Hippocampal formation (tissue), 2 donors: ENCODE measurements at regions not wholly inside any gene's neighbourhood (a gene's known extent, or its start where the extent isn't known, plus 50 kb on each side); places are given as distances from the start of the nearest gene placed in this dataset.
"Not testable (repeated sequence)": the region's sequence is repeated elsewhere in the genome, so short reads cannot be mapped to it uniquely, and the experiment has no call there.

ENCODE experiments used
- DNase-seq, 2 donors: peaks; one replicate each; lab custom pipeline; 2025; lab: John Stamatoyannopoulos, UW

DNA sequence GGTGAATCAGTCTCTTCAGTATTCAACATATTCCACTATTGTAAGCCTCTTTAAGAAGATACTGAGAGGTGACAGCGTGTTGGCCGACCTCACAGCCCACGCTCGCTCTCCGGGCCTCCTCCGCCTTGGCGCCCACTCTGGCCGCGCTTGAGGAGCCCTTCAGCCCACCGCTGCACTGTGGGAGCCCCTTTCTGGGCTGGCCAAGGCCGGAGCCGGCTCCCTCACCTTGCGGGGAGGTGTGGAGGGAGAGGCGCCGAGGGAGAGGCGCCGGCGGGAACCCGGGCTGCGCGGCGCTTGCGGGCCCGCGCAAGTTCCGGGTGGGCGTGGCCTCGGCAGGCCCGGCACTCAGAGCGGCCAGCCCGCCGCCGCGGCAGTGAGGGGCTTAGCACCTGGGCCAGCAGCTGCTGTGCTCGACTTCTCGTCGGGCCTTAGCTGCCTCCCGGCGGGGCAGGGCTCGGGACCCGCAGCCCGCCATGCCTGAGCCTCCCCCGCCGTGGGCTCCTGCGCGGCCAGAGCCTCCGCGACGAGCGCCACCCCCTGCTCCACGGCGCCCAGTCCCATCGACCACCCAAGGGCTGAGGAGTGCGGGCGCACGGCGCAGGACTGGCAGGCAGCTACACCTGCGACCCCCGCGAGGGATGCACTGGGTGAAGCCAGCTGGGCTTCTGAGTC is 306.4 kb downstream of the SEMA3D start:
- not testable (repeated sequence) for DNase-seq

GRCh38 chr7:84879570-84880325 is 307.1 kb downstream of the SEMA3D start:
- DNase-seq = no peak

GRCh38 chr7:84877943-84878570 is 308.8 kb downstream of the SEMA3D start:
- DNase-seq = no peak

DNA sequence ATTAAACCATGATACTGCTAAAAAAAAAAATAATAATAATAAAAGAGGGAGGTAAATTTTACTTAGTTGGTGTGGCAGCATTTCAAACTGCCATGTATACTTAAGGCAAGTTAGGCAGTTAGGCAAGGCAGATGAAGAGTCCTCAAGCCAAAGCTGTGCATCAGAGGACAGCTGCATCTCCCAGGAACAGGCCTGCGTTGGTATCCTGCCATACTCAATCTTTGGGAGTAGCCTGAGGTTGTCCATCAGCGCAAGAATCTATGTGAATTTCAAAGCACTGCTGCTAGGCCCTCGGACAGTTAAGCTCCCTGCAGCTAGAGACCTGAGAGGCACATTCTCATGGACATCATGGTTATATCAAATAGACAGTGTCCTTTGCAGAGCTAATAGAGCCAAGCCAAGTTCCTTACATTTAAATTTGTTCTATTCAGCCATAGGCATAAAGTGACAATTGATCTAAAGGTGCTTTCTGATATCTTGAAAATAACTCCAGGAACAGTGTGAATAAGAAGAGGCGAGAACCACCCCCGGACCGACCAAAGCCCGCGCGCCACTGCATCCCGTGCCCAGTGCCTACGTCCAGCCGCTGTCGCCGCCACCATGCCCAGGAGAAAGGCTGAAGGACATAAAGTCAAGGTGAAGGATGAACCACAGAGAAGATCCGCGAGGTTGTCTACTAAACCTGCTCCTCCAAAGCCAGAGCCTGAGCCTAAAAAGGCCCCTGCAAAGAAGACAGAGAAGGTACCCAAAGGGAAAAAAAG is 310.6 kb downstream of the SEMA3D start:
- no peak for DNase-seq

DNA sequence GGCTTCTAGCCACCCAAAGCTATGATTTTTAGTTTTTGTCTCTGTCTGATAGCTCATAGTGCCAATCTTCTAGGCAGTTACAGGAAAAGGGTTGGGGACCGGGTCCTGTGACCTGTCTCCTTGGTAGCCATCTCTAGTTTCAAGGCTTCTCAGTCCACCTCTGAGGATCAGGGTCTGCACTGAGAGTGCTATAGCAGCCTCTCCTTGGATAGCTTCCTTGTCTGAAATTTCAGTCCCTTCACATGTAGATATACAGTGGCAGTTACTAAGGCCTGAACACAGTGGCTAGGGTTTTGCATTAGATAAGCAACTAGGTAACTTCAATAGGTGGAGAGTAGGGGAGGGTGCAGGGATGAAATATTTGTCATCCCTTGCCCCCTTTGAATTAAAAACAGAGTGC is 321.3 kb downstream of the SEMA3D start:
- no peak for DNase-seq

- DNase-seq = no peak
These were observed 329.5 kb downstream of the SEMA3D start for GRCh38 chr7:84857336-84857735.

DNA sequence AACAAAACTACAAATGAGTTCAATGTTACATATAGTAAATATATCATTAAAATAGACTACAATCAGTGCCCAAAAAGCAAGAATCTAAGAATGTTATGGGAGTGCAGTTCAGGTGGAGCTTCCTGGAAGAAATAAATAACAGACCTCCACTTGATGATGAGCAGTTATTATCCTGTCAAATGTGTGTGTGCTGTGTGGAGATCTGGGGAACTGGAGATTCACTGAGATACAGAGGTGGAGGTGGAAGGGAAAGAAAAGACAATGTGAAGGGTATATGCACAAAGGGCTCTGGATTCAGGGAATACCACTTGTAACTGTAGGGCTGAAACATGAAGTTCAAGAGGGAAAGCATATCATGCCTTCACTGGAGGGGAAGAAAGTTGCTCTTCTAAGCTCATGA is 331.1 kb downstream of the SEMA3D start:
- DNase-seq = no peak

GRCh38 chr7:84848974-84849372 is 337.9 kb downstream of the SEMA3D start:
- not testable (repeated sequence) for DNase-seq

DNA sequence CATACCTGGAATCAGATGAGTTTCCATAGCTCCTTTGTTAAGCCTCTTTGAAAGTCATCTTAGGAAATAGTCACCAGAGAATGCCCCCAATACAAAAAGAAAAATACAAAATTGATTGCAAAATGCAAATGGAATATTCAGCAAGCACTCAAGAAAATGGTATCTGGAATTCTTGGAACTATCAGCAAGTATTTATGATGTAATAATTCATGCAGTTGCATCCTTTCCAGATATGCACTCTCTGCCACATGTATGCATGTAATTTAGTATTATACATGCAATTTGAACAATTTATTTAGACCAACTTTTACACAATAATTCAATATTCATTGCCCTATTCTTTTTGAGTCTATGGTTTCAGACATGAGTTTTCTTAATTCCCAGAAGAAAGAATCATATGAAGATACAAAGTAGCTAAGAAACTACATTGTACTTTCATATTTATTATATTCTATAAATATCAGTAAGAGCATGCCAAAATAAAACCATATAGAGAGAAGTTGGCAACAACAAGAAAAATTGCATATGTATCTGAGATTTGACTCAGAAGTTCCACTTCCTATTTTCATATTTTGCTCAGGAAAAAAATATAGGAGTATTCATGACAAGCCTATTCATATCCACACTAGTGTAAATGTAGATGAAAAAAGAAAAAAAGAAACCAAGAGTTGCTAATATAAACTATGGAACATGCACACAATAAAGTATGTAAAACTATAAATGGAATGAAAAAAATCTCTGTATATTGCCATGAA is 338.5 kb downstream of the SEMA3D start:
- DNase-seq = no peak

- no peak for DNase-seq
These were observed 339.1 kb downstream of the SEMA3D start for GRCh38 chr7:84847790-84848189.

DNA sequence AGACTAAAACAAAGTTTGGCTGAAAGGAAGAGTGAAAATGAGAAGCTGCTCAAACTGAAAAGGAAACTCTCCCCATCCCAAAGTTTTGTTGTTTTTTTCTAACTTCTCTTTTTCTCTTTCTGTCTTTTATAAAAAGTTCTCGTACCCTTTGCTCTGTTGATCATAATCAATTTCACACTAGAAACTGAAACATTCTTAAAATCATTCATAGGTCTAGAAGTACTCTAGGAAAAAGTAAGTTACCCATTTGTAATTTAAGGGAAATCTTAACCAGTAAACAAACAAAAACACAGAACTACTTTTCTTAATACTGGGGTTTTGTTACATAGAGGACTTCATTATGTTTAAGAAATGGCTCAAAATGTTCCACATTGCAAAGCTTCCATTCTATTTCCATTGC is 339.8 kb downstream of the SEMA3D start:
- DNase-seq = no peak

GRCh38 chr7:84845971-84846370 is 340.9 kb downstream of the SEMA3D start:
- no peak for DNase-seq

DNA sequence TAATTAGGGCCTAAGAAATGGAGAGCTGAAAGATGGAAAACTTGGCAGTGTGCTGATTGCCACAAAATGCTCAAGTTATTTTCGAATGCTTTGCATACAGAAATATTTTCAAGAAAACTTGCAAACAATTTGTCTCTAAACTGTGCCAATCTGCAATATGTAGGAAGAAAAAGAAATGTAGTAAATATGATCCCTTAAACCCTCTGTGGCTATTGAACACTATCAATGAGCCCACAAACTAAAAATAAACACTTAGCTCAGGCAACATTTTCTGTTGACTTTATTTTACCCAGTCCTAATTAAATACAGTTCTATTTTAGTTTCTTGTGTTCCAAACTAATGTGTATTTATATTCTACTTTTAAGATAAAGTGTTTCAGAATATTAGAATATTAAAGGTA is 342.1 kb downstream of the SEMA3D start:
- DNase-seq = no peak

- DNase-seq = no peak
These were observed 345.0 kb downstream of the SEMA3D start for GRCh38 chr7:84841809-84842208.

DNA sequence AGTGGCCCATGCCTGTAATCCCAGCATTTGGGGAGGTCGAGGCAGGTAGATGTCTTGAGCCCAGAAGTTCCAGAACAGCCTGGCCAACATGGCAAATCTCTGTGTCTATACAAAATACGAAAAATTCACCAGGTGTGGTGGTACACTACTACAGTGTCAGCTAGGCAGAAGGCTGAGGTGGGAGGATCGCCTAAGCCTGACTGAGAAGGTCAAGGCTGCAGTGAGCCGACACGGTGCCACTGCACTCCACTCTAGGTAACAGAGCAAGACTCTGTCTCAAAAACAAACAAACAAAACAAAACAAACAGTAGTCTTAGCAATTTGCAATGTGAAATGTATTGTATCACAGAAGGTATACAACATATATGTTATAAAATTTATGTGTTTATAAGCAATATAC is 348.0 kb downstream of the SEMA3D start:
- no peak for DNase-seq

DNA sequence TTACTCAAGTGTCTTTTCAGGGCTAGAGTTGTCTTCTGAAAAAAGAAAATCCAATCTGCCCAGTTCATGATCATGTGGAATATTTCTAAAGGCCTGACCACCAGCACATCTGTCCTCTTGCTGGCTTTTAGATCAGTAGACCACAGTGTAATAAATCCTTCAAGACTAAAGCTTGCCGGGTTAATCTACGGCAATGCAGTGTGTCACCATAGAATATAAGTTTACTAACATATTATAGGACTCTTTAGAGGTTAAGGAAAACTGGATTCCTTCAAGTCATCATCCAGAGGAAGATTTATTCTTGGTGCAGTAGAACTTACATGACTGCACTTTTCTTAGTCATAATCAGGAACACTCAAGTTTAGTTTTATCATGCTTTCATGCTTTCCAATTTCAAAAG is 349.5 kb downstream of the SEMA3D start:
- DNase-seq = no peak

DNA sequence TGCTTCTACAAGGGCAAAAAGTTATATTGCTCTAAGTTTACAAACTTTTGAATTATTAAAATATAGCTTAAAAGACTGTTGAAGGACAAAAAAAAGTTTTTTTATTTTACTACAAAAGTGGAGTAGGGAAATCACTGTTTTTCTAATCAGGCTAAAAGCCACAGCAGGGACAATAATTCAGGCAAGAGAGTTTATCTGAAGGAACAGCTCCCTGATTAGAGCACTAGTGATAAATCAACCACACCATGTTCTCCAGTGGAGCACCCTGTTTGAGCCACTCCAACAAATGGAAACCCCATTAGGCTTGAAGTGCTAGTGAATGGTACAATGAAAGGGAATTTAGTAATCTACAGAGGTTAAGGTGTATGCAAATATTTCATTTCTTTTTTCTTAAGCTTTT is 357.1 kb downstream of the SEMA3D start:
- DNase-seq = no peak

DNA sequence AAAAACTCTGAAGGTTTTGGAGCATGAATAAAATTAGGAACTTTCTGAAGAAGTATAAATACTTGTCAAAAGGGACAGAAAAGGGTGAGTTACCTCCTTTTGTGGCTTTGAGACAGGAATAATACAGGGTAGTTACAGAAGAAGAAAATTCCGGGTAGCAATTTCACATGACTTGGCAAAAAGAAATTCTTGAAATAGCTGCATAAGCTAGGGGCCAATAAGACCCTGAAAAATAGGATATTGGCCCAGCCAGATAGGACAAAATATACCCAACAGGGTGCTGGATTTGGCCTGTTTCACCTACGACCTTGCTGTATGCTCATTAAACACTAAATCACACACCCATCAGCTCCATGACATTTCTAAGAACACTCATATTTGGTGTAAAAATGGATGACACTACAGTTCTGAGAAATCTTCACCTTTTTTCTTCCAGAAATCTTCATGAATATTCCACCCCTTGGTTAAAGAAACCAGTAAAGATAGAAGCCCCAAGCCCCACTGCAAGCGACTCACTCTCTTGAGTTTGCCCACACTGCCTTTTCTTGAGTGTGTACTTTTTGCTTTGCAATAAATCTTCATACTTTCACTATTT is 362.7 kb downstream of the SEMA3D start:
- no peak for DNase-seq

DNA sequence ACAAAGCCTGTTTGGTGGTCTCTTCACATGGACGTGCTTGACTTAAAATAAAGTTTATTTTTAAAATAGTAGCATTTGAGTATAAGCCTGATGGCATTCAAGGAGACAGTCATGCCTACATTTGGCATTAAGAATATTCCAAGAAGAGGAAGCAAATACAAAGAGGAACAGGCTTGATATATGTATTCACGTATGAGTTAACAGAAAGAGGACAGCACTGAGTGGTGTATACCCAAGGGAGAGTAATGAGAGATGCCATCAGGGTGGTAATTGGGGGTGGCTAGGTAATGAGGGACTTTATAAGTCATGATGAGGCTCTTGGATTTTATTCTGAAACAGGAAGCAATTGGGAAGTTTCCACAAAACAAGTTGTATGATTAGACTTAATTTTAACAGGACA is 363.3 kb downstream of the SEMA3D start:
- no peak for DNase-seq

- no peak for DNase-seq
These were observed 363.8 kb downstream of the SEMA3D start for GRCh38 chr7:84822941-84823510.
